ENCODE measurements at regions not wholly inside any gene's neighbourhood (a gene's known extent, or its start where the extent isn't known, plus 50 kb on each side); places are given as distances from the start of the nearest gene placed in this dataset.

DNA sequence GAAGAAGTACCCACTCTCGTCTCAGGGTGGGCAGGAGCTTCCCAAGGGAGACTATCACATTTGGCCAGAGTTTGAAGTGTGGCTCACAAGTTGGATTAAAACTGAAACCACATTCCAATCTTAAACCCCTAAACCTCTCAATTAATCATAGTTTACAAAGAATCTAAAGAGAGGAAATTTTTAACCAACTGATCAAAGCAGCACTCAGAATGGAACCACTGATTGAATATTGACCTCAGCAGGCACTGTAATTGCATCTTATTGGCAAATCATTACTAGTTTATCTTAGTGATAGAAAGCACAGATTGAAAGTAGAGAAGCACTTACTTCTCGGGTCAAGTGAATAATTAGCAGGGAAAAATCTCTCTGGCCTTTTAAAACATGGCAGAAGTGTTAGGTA, 491.6 kb downstream of the TOX3 start:
- Histone ChIP-seq H4K20me1 (replicated peaks; ENCODE audit: control insufficient read depth, extremely low read depth, insufficient read depth, low read length) (no peaks in the 10 kb centered on the region), H3K4me3 (replicated peaks in 1 of 3; ENCODE audit: insufficient read depth in 1 of 3, low read depth in 1 of 3, low read length in 3 of 3) (no peak overlapping the region), H3K9me1 (replicated peaks; ENCODE audit: control insufficient read depth, extremely low read depth, insufficient read depth, low read length) (no peaks in the 10 kb centered on the region), H3K27me3 (ENCODE audit: control insufficient read depth in 2 of 2, insufficient read depth in 2 of 2, low read length in 2 of 2) (no peaks in the 10 kb centered on the region), H3K9ac (replicated peaks; ENCODE audit: extremely low read depth, insufficient read depth, low read length) (no peak overlapping the region), H3K27ac (ENCODE audit: insufficient read depth, low read depth, low read length) (no peak overlapping the region), H3K4me1 (ENCODE audit: control insufficient read depth, extremely low read depth, insufficient read depth, low read length) (no peaks in the 10 kb centered on the region), H3K4me2 (ENCODE audit: insufficient read depth, low read length) (no peak overlapping the region), H3K79me2 (ENCODE audit: control insufficient read depth, insufficient read depth, low read length) (no peaks in the 10 kb centered on the region), H2AFZ (ENCODE audit: low read depth, low read length) (no peak overlapping the region), H3K9me3 (replicated peaks; ENCODE audit: control insufficient read depth, insufficient read depth, low read length) (no peaks in the 10 kb centered on the region), H3K36me3 (ENCODE audit: control insufficient read depth in 2 of 2, extremely low read depth in 1 of 2, insufficient read depth in 2 of 2, low read length in 2 of 2) (no peaks in the 10 kb centered on the region)
- CTCF ChIA-PET = no interaction called here
- BruUV-seq (replicated peaks) = no TSS peak
- dilution Hi-C loops (cut with MboI; ENCODE audit: extremely low pct_ligation_motif_present, low sequenced_read_pairs) (no loop called here), intact Hi-C loops (cut with micrococcal nuclease) (no loop called here)
- TF ChIP-seq JUN (IDR thresholded peaks at IDR 0.05; ENCODE audit: borderline replicate concordance, insufficient read depth, insufficient read length, low read depth) (no peak), POLR2AphosphoS5 (IDR thresholded peaks at IDR 0.05; ENCODE audit: insufficient read depth, low read depth, low read length) (no peak), FOS (IDR thresholded peaks at IDR 0.05; ENCODE audit: borderline replicate concordance, insufficient read depth, low read length) (no peak), POLR2A (IDR thresholded peaks at IDR 0.05; ENCODE audit: low read depth, low read length) (no peak), GATA2 (IDR thresholded peaks at IDR 0.05; ENCODE audit: insufficient read depth, insufficient read length, low read depth, low read length) (no peak), EZH2 (IDR thresholded peaks at IDR 0.05; ENCODE audit: borderline replicate concordance, low read depth, low read length, severe bottlenecking) (no peak), CTCF (IDR thresholded peaks at IDR 0.05; ENCODE audit: extremely low read depth in 1 of 2, insufficient read depth in 1 of 2, low read depth in 1 of 2, low read length in 2 of 2) (no peak), MYC (IDR thresholded peaks at IDR 0.05; ENCODE audit: low read depth, low read length) (no peak)
- TF ChIP-seq, protein P1, sequence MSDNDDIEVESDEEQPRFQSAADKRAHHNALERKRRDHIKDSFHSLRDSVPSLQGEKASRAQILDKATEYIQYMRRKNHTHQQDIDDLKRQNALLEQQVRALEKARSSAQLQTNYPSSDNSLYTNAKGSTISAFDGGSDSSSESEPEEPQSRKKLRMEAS (IDR thresholded peaks at IDR 0.05; ENCODE audit: insufficient read depth, insufficient read length) = no peak
- DNase-seq (ENCODE audit: low read depth, low spot score) (no peak), FAIRE-seq (no peak)
- POLR2A ChIA-PET = no interaction called here

All from endothelial cell of umbilical vein (primary cell).